ENCODE measurements at regions not wholly inside any gene's neighbourhood (a gene's known extent, or its start where the extent isn't known, plus 50 kb on each side); places are given as distances from the start of the nearest gene placed in this dataset.
A peak's percentile ranks its signal among the peaks of the same experiment; 100 is the strongest.

GRCh38 chr22:23403720-23404688, 176.1 kb downstream of the IGLL1 start:
- DNase-seq, result no peak
- intact Hi-C loops (cut with DNase I; ENCODE audit: low total_unique reads), result no loop called here
- Histone ChIP-seq H3K4me3 (no peak overlapping the region), H3K27me3 (peaks cover 0 to 30% (median 0%) of the 10 kb centered on the region in 3 donors), H3K4me1 (peaks cover 0 to 13% (median 12%) of the 10 kb centered on the region in 4 donors), H3K27ac (no peak overlapping the region), H3K9me3 (no peaks in the 10 kb centered on the region), H3K36me3 (no peaks in the 10 kb centered on the region)
- 68 to 95% (median 86%) methylated on average over 5 to 13 of the region's 13 CpGs for WGBS, 5 donors
- no peak for TF ChIP-seq POLR2A (IDR thresholded peaks at IDR 0.05)
- no peak for TF ChIP-seq EP300 (IDR thresholded peaks at IDR 0.05)
- no peak for TF ChIP-seq POLR2AphosphoS5 (IDR thresholded peaks at IDR 0.05)
- TF ChIP-seq CTCF (IDR thresholded peaks at IDR 0.05), result no peak

DNA sequence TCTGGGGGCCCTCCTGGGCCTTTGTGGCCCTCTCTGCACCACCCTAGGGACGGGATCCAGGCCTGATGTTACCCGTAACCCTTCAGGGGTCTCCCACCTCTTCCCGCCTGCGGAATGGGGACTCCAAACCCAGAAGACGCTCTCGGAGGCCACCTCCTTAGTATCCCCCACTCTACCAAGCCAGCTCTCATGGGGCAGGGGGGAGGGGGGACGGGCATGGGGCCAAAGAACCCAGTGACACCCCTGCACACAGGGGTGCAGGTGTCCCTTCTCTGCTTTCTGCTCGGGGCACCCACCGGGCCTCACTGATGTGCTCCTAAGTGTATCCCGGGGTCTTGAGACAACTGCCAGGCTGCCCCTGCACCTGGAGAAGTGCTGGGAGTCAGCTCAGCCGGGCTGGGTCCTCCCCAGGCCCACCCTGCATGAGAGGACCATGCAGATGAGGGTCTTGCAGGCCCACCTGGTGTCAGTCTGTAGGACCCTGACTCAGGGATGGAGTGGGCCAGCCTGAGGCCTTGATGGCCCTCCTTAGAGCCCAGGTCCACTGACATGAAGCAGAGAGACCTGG, 176.9 kb downstream of the IGLL1 start:
- no peak for DNase-seq
- no peaks in the 10 kb centered on the region for H3K9me3 ChIP-seq
- H3K27me3 ChIP-seq, result peaks cover 0 to 30% (median 0%) of the 10 kb centered on the region in 3 donors
- no peak for TF ChIP-seq POLR2AphosphoS5 (IDR thresholded peaks at IDR 0.05)
- no peak for TF ChIP-seq EP300 (IDR thresholded peaks at IDR 0.05)
- no peak for TF ChIP-seq POLR2A (IDR thresholded peaks at IDR 0.05)
- no peak for TF ChIP-seq CTCF (IDR thresholded peaks at IDR 0.05)
- no peak overlapping the region for H3K27ac ChIP-seq
- peak overlapping the region in 3 of 4 donors; percentile 22 to 54 (median 48) for H3K4me3 ChIP-seq
- H3K36me3 ChIP-seq, result no peaks in the 10 kb centered on the region
- intact Hi-C loops (cut with DNase I; ENCODE audit: low total_unique reads), result no loop called here
- WGBS, 5 donors, result 88 to 94% (median 91%) methylated on average over 7 to 11 of the region's 11 CpGs
- peaks cover 0 to 13% (median 12%) of the 10 kb centered on the region in 4 donors for H3K4me1 ChIP-seq

DNA sequence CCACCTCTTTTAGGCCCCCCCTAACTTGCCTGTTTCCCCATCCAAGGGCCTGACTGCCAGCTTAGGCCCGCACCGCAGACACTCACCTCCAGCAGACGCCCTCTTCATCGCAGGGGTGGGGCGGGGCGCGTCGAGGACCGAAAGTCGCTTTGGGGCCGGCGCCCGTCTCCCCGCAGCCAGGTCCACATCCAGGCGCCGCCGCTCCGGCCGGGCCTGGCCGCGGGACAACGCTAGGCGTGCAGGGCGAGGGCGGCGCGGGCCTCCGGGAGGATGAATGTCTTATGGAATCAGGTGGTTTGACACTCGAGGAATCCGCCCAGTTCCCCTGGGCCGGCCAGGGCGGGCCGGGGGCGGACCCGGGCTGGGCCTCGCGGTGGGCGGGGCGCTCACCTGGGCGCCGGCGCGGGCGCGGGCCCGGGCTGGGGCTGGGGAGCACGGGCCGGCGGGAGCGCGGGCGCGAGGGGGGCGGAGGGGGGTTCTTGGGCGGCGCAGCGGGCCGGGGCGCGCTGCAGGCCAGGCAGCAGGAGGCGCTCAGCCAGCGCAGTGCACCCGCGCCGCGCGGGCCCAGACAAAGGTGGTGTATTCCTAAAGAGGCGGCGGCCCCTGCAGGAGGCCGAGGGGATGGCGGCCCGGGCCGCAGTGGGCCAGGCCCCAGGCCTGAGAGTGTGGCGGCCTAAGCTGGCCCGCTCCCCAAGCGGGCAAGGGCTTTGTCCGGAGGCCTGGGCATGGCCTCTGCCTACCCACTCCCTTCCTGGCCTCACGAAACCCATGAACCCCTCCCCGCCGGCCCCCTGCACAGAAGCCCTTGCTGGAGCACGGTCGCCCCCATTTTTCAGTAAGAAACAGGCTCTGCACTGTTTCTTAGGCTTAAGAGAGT, 177.6 kb downstream of the IGLL1 start:
- peak overlapping the region; percentile 42 to 54 (median 46) for H3K4me3 ChIP-seq
- no peaks in the 10 kb centered on the region for H3K9me3 ChIP-seq
- no peaks in the 10 kb centered on the region for H3K36me3 ChIP-seq
- TF ChIP-seq POLR2AphosphoS5 (IDR thresholded peaks at IDR 0.05), result no peak
- TF ChIP-seq CTCF (IDR thresholded peaks at IDR 0.05), result peak in 5 of 7 experiments; percentile 35 to 60 (median 50)
- TF ChIP-seq EP300 (IDR thresholded peaks at IDR 0.05), result no peak
- peaks cover 0 to 13% (median 12%) of the 10 kb centered on the region in 4 donors for H3K4me1 ChIP-seq
- peak; percentile 75 to 93 for DNase-seq
- H3K27me3 ChIP-seq, result peaks cover 0 to 30% (median 0%) of the 10 kb centered on the region in 3 donors
- 4 to 21% (median 11%) methylated on average over 28 to 82 of the region's 82 CpGs for WGBS, 5 donors
- peak overlapping the region in 2 of 5 donors; percentile 10 to 58 for H3K27ac ChIP-seq
- intact Hi-C loops (cut with DNase I; ENCODE audit: low total_unique reads), result no loop called here

DNA sequence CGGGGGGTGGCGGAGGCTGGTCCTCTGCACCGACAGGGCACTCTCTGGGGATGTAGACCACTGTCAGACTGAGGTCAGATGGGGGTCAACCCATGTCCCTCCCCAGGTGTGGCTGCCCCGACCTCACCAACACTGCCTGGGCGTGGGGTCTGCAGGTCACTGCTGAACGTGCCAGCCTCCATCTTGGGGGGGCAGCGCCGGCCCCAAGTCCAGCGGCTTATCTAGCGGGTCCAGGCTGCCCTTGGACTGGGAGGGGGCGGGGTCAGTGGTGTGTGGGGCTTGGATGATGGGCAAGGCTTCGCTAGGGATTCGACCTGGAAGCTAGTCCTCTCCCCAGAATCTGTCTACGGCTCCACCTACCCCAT, 178.2 kb downstream of the IGLL1 start:
- Histone ChIP-seq H3K4me1 (peaks cover 0 to 13% (median 12%) of the 10 kb centered on the region in 4 donors), H3K36me3 (no peaks in the 10 kb centered on the region), H3K4me3 (peak overlapping the region; percentile 42 to 54 (median 46)), H3K9me3 (no peaks in the 10 kb centered on the region), H3K27ac (peak overlapping the region in 1 of 5 donors; percentile 58), H3K27me3 (peaks cover 0 to 30% (median 0%) of the 10 kb centered on the region in 3 donors)
- 40 to 61% (median 51%) methylated on average over 12 to 14 of the region's 14 CpGs for WGBS, 5 donors
- no peak for TF ChIP-seq POLR2A (IDR thresholded peaks at IDR 0.05)
- no peak for TF ChIP-seq EP300 (IDR thresholded peaks at IDR 0.05)
- intact Hi-C loops (cut with DNase I; ENCODE audit: low total_unique reads), result no loop called here
- DNase-seq, result no peak

Data from stomach (tissue), 8 donors.